ENCODE measurements at regions not wholly inside any gene's neighbourhood (a gene's known extent, or its start where the extent isn't known, plus 50 kb on each side); places are given as distances from the start of the nearest gene placed in this dataset.
A peak's percentile ranks its signal among the peaks of the same experiment; 100 is the strongest.

- dilution Hi-C loops (cut with HindIII; ENCODE audit: low sequenced_read_pairs, unreplicated experiment), result no loop called here
- CTCF ChIA-PET, result no interaction called here
- no peak for DNase-seq
- TF ChIP-seq SMC3 (IDR thresholded peaks at IDR 0.05; ENCODE audit: low read depth, low read length) (no peak), CHD1 (IDR thresholded peaks at IDR 0.05; ENCODE audit: low read depth, low read length) (no peak), MAZ (IDR thresholded peaks at IDR 0.05; ENCODE audit: borderline replicate concordance, low read depth, low read length) (no peak), ELK1 (IDR thresholded peaks at IDR 0.05; ENCODE audit: borderline replicate concordance, low read depth, low read length) (no peak), RFX5 (IDR thresholded peaks at IDR 0.05; ENCODE audit: low read depth, low read length) (no peak), RAD21 (IDR thresholded peaks at IDR 0.05; ENCODE audit: low read length) (no peak), BHLHE40 (IDR thresholded peaks at IDR 0.05; ENCODE audit: low read depth, low read length) (no peak), USF2 (IDR thresholded peaks at IDR 0.05; ENCODE audit: low read depth, low read length) (no peak), RCOR1 (IDR thresholded peaks at IDR 0.05; ENCODE audit: insufficient replicate concordance, low read length) (no peak), FOS (IDR thresholded peaks at IDR 0.05; ENCODE audit: low read depth, low read length) (no peak), CEBPB (IDR thresholded peaks at IDR 0.05; ENCODE audit: low read depth, low read length) (no peak), POLR2A (IDR thresholded peaks at IDR 0.05; ENCODE audit: low read depth, low read length) (no peak), CTCF (conservative IDR thresholded peaks at IDR 0.05; ENCODE audit: low read depth, low read length) (no peak), MAFK (IDR thresholded peaks at IDR 0.05; ENCODE audit: low read depth, low read length) (no peak), NFE2L2 (IDR thresholded peaks at IDR 0.05; ENCODE audit: low read depth, low read length) (no peak)
Observed at GRCh38 chr2:18422432-18423165, 137.9 kb downstream of the RDH14 start.

More at GRCh38 chr2:18422432-18423165, 137.9 kb downstream of the RDH14 start:
- Histone ChIP-seq H4K20me1 (ENCODE audit: insufficient read depth, low read length) (no peaks in the 10 kb centered on the region), H4K5ac (ENCODE audit: low read depth, low read length) (peak overlapping the region; percentile 76; the same call in 1 of the 2 replicates), H3K79me1 (ENCODE audit: low read depth in 1 of 2, low read length in 2 of 2) (no peaks in the 10 kb centered on the region), H3K9me3 (ENCODE audit: control insufficient read depth, insufficient read depth, low read length) (no peaks in the 10 kb centered on the region), H3K4ac (ENCODE audit: low read depth, low read length) (peak overlapping the region; percentile 2; the same call in 1 of the 2 replicates), H2BK5ac (ENCODE audit: low read depth, low read length, poor library complexity, severe bottlenecking) (peak overlapping the region; percentile 61), H3K4me1 (ENCODE audit: control insufficient read depth, insufficient read depth, low read length) (peaks cover 9% of the 10 kb centered on the region), H3K36me3 (ENCODE audit: control insufficient read depth, insufficient read depth, low read length) (no peaks in the 10 kb centered on the region), H3K18ac (ENCODE audit: low read depth, low read length) (0 out of 2 replicates have a peak overlapping the region, but pooled peaks have one; percentile 77), H3K23ac (ENCODE audit: low read depth, low read length) (no peak overlapping the region), H3K14ac (replicated peaks; ENCODE audit: low read depth, low read length) (peak overlapping the region; percentile 74), H3K4me2 (ENCODE audit: low read depth, low read length) (no peak overlapping the region), H2AK9ac (replicated peaks; ENCODE audit: low read depth, low read length, poor library complexity) (no peak overlapping the region), H4K91ac (ENCODE audit: insufficient read depth, low read depth, low read length) (0 out of 2 replicates have a peak overlapping the region, but pooled peaks have one; percentile 46), H2AK5ac (ENCODE audit: low read depth, low read length) (peak overlapping the region; percentile 69; the same call in 1 of the 2 replicates), H2BK20ac (ENCODE audit: low read depth, low read length) (peak overlapping the region; percentile 55), H3K9ac (ENCODE audit: low read depth, low read length) (no peak overlapping the region), H4K8ac (ENCODE audit: low read depth in 2 of 2, low read length in 2 of 2) (peak overlapping the region in 1 of 2 experiments; percentile 12; a peak in 1 of 4 replicates), H2BK15ac (ENCODE audit: low read depth, low read length) (no peak overlapping the region), H3K27me3 (ENCODE audit: control insufficient read depth, insufficient read depth, low read length) (no peaks in the 10 kb centered on the region), H3K56ac (ENCODE audit: extremely low read depth, insufficient read depth, low read length) (no peak overlapping the region), H3K27ac (ENCODE audit: insufficient read depth, low read length) (peak overlapping the region; percentile 57; the same call in 1 of the 2 replicates), H2BK120ac (ENCODE audit: low read depth, low read length) (0 out of 2 replicates have a peak overlapping the region, but pooled peaks have one; percentile 2), H3K4me3 (ENCODE audit: insufficient read depth, low read depth, low read length) (no peak overlapping the region), H2AFZ (replicated peaks; ENCODE audit: low read length, poor library complexity) (no peak overlapping the region), H3K9me1 (ENCODE audit: insufficient read depth, low read length) (peaks cover 3% of the 10 kb centered on the region; the same call in 1 of the 2 replicates)
- in situ Hi-C loops (cut with MboI; ENCODE audit: low sequenced_read_pairs) (no loop called here), intact Hi-C loops (cut with micrococcal nuclease) (no loop called here)
- no CpG with 5 or more reads among the region's 2 CpGs for WGBS, 2 experiments (ENCODE audit: extremely low coverage in 2 of 2, insufficient read length in 1 of 2)
- BruUV-seq (replicated peaks), result no TSS peak
- ATAC-seq (ENCODE audit: low read depth), result no peak
- POLR2A ChIA-PET (ENCODE audit: unreplicated experiment), result no interaction called here

All from IMR-90 (cell line).